SK-N-SH treated with all-trans-retinoic acid at 6 μM for 48 hours (cell line): ENCODE measurements at regions not wholly inside any gene's neighbourhood (a gene's known extent, or its start where the extent isn't known, plus 50 kb on each side); places are given as distances from the start of the nearest gene placed in this dataset.

Source experiments
- ATAC-seq: fragments of 200-7000 bp; cut with Tn5 transposase; 3 replicates; pipeline ENCODE4 v1.9.1; 2020; ENCODE audit warnings: mild to moderate bottlenecking, moderate library complexity
- ARNTL ChIP-seq: fragments of 450-650 bp; formaldehyde crosslinking; IDR thresholded peaks from 2 replicates; pipeline ENCODE4 v1.5.0; 2020; ENCODE audit warnings: low read depth, mild to moderate bottlenecking, moderate library complexity, borderline replicate concordance
- BACH2 ChIP-seq: fragments of 250-450 bp; sonication (Bioruptor Pico); IDR thresholded peaks from 2 replicates; pipeline ENCODE4 v1.9.0; 2021; ENCODE audit warnings: mild to moderate bottlenecking, borderline replicate concordance
- CREB5 ChIP-seq: fragments of 250-450 bp; sonication (Bioruptor Pico); IDR thresholded peaks from 2 replicates; pipeline ENCODE4 v1.5.1; 2020; ENCODE audit warnings: low read depth, mild to moderate bottlenecking, moderate library complexity
- CSDC2 ChIP-seq: fragments of 250-450 bp; sonication (Bioruptor Pico); IDR thresholded peaks from 2 replicates; pipeline ENCODE4 v1.5.0; 2020; ENCODE audit warnings: mild to moderate bottlenecking, moderate library complexity
- ESRRG ChIP-seq: fragments of 250-450 bp; sonication (Bioruptor Pico); IDR thresholded peaks from 2 replicates; pipeline ENCODE4 v1.6.1; 2021; ENCODE audit warnings: mild to moderate bottlenecking
- GLIS3 ChIP-seq: fragments of 250-450 bp; sonication (Bioruptor Pico); IDR thresholded peaks from 2 replicates; pipeline ENCODE4 v1.5.0; 2020; ENCODE audit warnings: mild to moderate bottlenecking, moderate library complexity
- ISL1 ChIP-seq: fragments of 250-450 bp; sonication (Bioruptor Pico); IDR thresholded peaks from 2 replicates; pipeline ENCODE4 v2.1.2; 2022; ENCODE audit warnings: mild to moderate bottlenecking, moderate library complexity
- OSR1 ChIP-seq: fragments of 250-450 bp; sonication (Bioruptor Pico); IDR thresholded peaks from 2 replicates; pipeline ENCODE4 v1.8.0; 2022; ENCODE audit warnings: moderate library complexity, mild to moderate bottlenecking, inconsistent platforms
- PATZ1 ChIP-seq: fragments of 250-450 bp; sonication (Bioruptor Pico); IDR thresholded peaks from 2 replicates; pipeline ENCODE4 v1.8.0; 2020; ENCODE audit warnings: mild to moderate bottlenecking, moderate library complexity, borderline replicate concordance
- PPARA ChIP-seq: fragments of 250-450 bp; sonication (Bioruptor Pico); IDR thresholded peaks from 2 replicates; pipeline ENCODE4 v1.5.0; 2020; ENCODE audit warnings: mild to moderate bottlenecking, borderline replicate concordance
- TCF4 ChIP-seq: fragments of 250-450 bp; sonication (Bioruptor Pico); IDR thresholded peaks from 2 replicates; pipeline ENCODE4 v1.8.0; 2021; ENCODE audit warnings: mild to moderate bottlenecking, moderate library complexity, borderline replicate concordance
- TOX ChIP-seq: fragments of 250-450 bp; sonication (Bioruptor Pico); IDR thresholded peaks from 2 replicates; pipeline ENCODE4 v1.8.0; 2021; ENCODE audit warnings: mild to moderate bottlenecking, moderate library complexity, borderline replicate concordance
- TSHZ2 ChIP-seq: fragments of 250-450 bp; sonication (Bioruptor Pico); IDR thresholded peaks from 2 replicates; pipeline ENCODE4 v1.5.0; 2020; ENCODE audit warnings: mild to moderate bottlenecking, moderate library complexity
- ZC3H10 ChIP-seq: fragments of 250-450 bp; sonication (Bioruptor Pico); IDR thresholded peaks from 2 replicates; pipeline ENCODE4 v1.5.1; 2021; ENCODE audit warnings: mild to moderate bottlenecking, moderate library complexity
- ZFP3 ChIP-seq: fragments of 250-450 bp; sonication (Bioruptor Pico); IDR thresholded peaks from 2 replicates; pipeline ENCODE4 v1.5.0; 2020; ENCODE audit warnings: mild to moderate bottlenecking, moderate library complexity
- ZNF565 ChIP-seq: fragments of 450-650 bp; formaldehyde crosslinking; conservative IDR thresholded peaks from 2 replicates; pipeline ENCODE4 v1.5.0; 2020; ENCODE audit warnings: low read depth, mild to moderate bottlenecking, moderate library complexity
- ZNF8 ChIP-seq: fragments of 450-650 bp; formaldehyde crosslinking; IDR thresholded peaks from 2 replicates; pipeline ENCODE4 v1.5.0; 2020; ENCODE audit warnings: mild to moderate bottlenecking, moderate library complexity

GRCh38 chr7:49718760-49719159 lies 54.7 kb upstream of the VWC2 start:
- TF ChIP-seq ZNF8 (CRISPR knock-in tag) (no peak), CSDC2 (CRISPR knock-in tag) (no peak), ZNF565 (CRISPR knock-in tag) (no peak), ISL1 (CRISPR knock-in tag) (no peak), ZC3H10 (no peak), TCF4 (CRISPR knock-in tag) (no peak), ESRRG (CRISPR knock-in tag) (no peak), OSR1 (no peak), BACH2 (CRISPR knock-in tag) (no peak), PATZ1 (CRISPR knock-in tag) (no peak), TSHZ2 (no peak)
- no peak for ATAC-seq

GRCh38 chr7:49721441-49721840 lies 52.0 kb upstream of the VWC2 start:
- TF ChIP-seq ZC3H10 (no peak), BACH2 (CRISPR knock-in tag) (no peak), PPARA (CRISPR knock-in tag) (no peak), GLIS3 (CRISPR knock-in tag) (no peak), TOX (CRISPR knock-in tag) (no peak), ARNTL (CRISPR knock-in tag) (no peak), CREB5 (CRISPR knock-in tag) (no peak), PATZ1 (CRISPR knock-in tag) (no peak), ZFP3 (CRISPR knock-in tag) (no peak), OSR1 (no peak)
- ATAC-seq = no peak
